ENCODE measurements at regions not wholly inside any gene's neighbourhood (a gene's known extent, or its start where the extent isn't known, plus 50 kb on each side); places are given as distances from the start of the nearest gene placed in this dataset.

GRCh38 chr16:64304396-64304795 is 817.5 kb downstream of the CDH11 start:
- H3K9me3 Mint-ChIP-seq = peaks cover 6 to 7% of the 10 kb centered on the region in 2 experiments; a peak in 4 of 5 replicates
- no peaks in the 10 kb centered on the region for H3K9me3 ChIP-seq (ENCODE audit: control insufficient read depth, low read depth, low read length)
- no peaks in the 10 kb centered on the region for H3K79me2 ChIP-seq (ENCODE audit: insufficient read depth, low read length)
- H4K91ac ChIP-seq (ENCODE audit: insufficient read length, low read depth, low read length) = no peak overlapping the region
- H3K27me3 Mint-ChIP-seq (ENCODE audit: low read depth) = peaks cover 3% of the 10 kb centered on the region
- no peak overlapping the region for H4K8ac ChIP-seq (replicated peaks; ENCODE audit: insufficient read length, low read depth, low read length)
- no peak overlapping the region for H2AK5ac ChIP-seq (ENCODE audit: insufficient read length, low read length)
- no peak overlapping the region for H3K9ac ChIP-seq (ENCODE audit: extremely low read depth, insufficient read length, low read length)
- no peak overlapping the region for H2BK15ac ChIP-seq (ENCODE audit: low read depth, low read length)
- no peak overlapping the region for H2AFZ ChIP-seq (ENCODE audit: low read length)
- H3K4me3 Mint-ChIP-seq = no peak overlapping the region
- no peak for TF ChIP-seq CTCF (conservative IDR thresholded peaks at IDR 0.05)
- H3K18ac ChIP-seq (ENCODE audit: insufficient read length, low read depth, low read length) = no peak overlapping the region
- no peak overlapping the region for H3K27ac Mint-ChIP-seq
- no CpG with 5 or more reads among the region's 1 CpG for WGBS (ENCODE audit: extremely low coverage, insufficient read length, low lambda C conversion rate)
- no peaks in the 10 kb centered on the region for H3K27me3 ChIP-seq (ENCODE audit: insufficient read depth, low read length)
- no peak for DNase-seq
- peaks cover 10% of the 10 kb centered on the region in 2 experiments for H3K4me1 Mint-ChIP-seq
- H3K4me1 ChIP-seq (ENCODE audit: insufficient read depth, low read length) = no peaks in the 10 kb centered on the region
- no peak overlapping the region for H2BK5ac ChIP-seq (ENCODE audit: insufficient read length, low read length)
- no peak overlapping the region for H2BK20ac ChIP-seq (ENCODE audit: low read depth, low read length, poor library complexity, severe bottlenecking)
- no peak overlapping the region for H3K27ac ChIP-seq (ENCODE audit: insufficient read length, low read depth, low read length)
- H3K14ac ChIP-seq (ENCODE audit: insufficient read depth, low read length) = no peak overlapping the region
- no peaks in the 10 kb centered on the region for H3K23me2 ChIP-seq (ENCODE audit: insufficient read length, low read depth, low read length, poor library complexity, severe bottlenecking)
- peaks cover 0 to 9% (median 5%) of the 10 kb centered on the region in 3 experiments; a peak in 4 of 7 replicates for H3K36me3 Mint-ChIP-seq (ENCODE audit: insufficient read depth in 1 of 3, low read depth in 3 of 3)
- H3K4ac ChIP-seq (ENCODE audit: low read depth, low read length) = no peak overlapping the region
- no peak overlapping the region for H3T11ph ChIP-seq (ENCODE audit: low read length)
- H4K5ac ChIP-seq (ENCODE audit: insufficient read length, low read depth, low read length) = no peak overlapping the region
- H2BK120ac ChIP-seq (ENCODE audit: low read depth, low read length, poor library complexity, severe bottlenecking) = no peak overlapping the region
- H3K56ac ChIP-seq (ENCODE audit: insufficient read length, low read depth, low read length) = no peak overlapping the region
- no peaks in the 10 kb centered on the region for H3K79me1 ChIP-seq (ENCODE audit: insufficient read depth, low read depth, low read length, poor library complexity, severe bottlenecking)
- H3K23ac ChIP-seq (ENCODE audit: insufficient read length, low read depth, low read length) = no peak overlapping the region
- no peaks in the 10 kb centered on the region for H4K20me1 ChIP-seq (ENCODE audit: control insufficient read depth, insufficient read depth, insufficient read length)
- no peak overlapping the region for H2BK12ac ChIP-seq (ENCODE audit: insufficient read length, low read depth, low read length)
- no peak overlapping the region for H3K4me2 ChIP-seq (ENCODE audit: insufficient read depth, insufficient read length, low read length)

Data from H9 (cell line).